ENCODE measurements at regions not wholly inside any gene's neighbourhood (a gene's known extent, or its start where the extent isn't known, plus 50 kb on each side); places are given as distances from the start of the nearest gene placed in this dataset.
A peak's percentile ranks its signal among the peaks of the same experiment; 100 is the strongest.

DNA sequence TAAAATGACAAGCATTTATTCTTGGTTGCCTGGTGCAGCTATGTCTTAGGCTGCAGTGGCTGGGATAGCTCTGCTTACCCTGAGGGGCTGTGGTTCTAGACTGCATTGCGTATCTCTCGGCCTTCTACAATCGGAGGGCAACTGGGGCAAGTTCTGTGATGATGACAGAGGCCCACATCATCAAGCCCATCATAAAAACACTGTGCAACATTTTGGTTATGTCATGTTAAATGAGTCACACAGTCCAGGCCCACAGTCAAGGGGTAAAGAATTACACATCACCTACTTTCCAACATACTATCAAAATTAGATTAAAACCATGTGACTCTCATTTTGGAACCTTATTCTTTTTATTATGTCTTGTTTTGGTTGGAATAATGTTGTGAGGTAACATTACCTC, 120.2 kb upstream of the GUCY1A1 start:
- no peak for TF ChIP-seq CTCF (IDR thresholded peaks at IDR 0.05; ENCODE audit: unreplicated experiment in 3 of 3)

DNA sequence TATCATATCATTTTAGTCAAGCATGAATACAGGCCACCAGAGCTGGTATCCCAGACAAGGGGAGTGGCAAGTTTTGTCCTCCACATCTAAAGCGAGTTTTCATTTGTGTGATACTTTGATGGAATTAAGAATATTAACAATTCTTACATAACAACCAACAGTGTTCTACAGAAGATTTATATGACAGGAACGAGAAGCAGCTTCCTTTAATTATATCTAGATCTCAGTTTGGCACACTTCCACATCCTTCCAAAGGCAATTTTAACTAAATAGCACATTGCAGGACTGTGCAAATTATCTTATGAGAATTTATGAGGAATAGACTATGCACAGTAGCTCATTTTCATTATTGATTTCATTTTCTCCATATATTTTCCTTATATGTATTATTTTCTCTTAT, 121.2 kb upstream of the GUCY1A1 start:
- TF ChIP-seq CTCF (IDR thresholded peaks at IDR 0.05; ENCODE audit: unreplicated experiment in 3 of 3), result no peak
- Mint-ChIP-seq H3K36me3 (ENCODE audit: low read depth) (no peaks in the 10 kb centered on the region), H3K27ac (peak overlapping the region; percentile 44 to 84 (median 68)), H3K27me3 (ENCODE audit: low read depth) (no peaks in the 10 kb centered on the region), H3K4me1 (peaks cover 8% of the 10 kb centered on the region), H3K9me3 (peaks cover 2% of the 10 kb centered on the region), H3K4me3 (no peak overlapping the region)

More for the DNA sequence above, 120.2 kb upstream of the GUCY1A1 start:
- Mint-ChIP-seq H3K9me3 (peaks cover 2% of the 10 kb centered on the region), H3K36me3 (ENCODE audit: low read depth) (no peaks in the 10 kb centered on the region), H3K27me3 (ENCODE audit: low read depth) (no peaks in the 10 kb centered on the region), H3K4me3 (no peak overlapping the region), H3K27ac (no peak overlapping the region), H3K4me1 (peaks cover 8% of the 10 kb centered on the region)

- no peak for TF ChIP-seq CTCF (IDR thresholded peaks at IDR 0.05; ENCODE audit: unreplicated experiment in 3 of 3)
- Mint-ChIP-seq H3K27ac (peak overlapping the region in 1 of 3 experiments; percentile 31), H3K4me1 (peaks cover 8% of the 10 kb centered on the region), H3K9me3 (peaks cover 2% of the 10 kb centered on the region), H3K4me3 (no peak overlapping the region), H3K36me3 (ENCODE audit: low read depth) (no peaks in the 10 kb centered on the region), H3K27me3 (ENCODE audit: low read depth) (no peaks in the 10 kb centered on the region)
Observed at GRCh38 chr4:155544547-155544946, 122.1 kb upstream of the GUCY1A1 start.

DNA sequence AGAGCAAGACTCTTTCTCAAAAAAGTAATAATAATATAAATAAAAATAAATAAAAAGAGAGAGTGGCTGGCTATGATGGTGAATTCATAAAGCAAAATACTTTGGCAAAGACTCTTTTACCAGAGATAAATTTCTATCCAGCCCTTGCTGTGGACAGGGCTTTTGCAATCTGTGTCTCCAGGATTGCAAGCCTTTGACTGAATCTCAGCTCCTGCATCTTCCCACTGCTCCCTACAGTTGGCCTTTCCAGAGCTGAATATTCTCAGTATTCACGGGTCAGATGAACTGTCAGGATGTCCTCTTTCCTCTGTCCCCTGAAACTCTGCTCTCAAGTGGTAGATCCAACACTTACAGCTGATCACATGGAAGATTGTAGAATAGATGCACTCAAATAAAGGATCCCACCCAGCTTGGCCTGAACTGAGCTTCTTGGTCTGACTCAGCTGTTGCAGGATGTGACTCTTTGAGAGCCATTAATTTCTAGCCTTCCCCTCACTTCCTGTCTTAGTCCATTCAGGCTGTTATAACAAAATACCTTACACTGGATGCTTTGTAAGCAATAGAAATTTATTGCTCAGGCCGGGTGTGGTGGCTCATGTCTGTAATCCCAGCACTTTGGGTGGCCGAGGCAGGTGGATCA, 123.4 kb upstream of the GUCY1A1 start:
- TF ChIP-seq CTCF (IDR thresholded peaks at IDR 0.05; ENCODE audit: unreplicated experiment in 3 of 3), result no peak

GRCh38 chr4:155542415-155542814, 124.2 kb upstream of the GUCY1A1 start:
- no peak overlapping the region for H3K27ac Mint-ChIP-seq
- no peak overlapping the region for H3K4me3 Mint-ChIP-seq
- TF ChIP-seq CTCF (IDR thresholded peaks at IDR 0.05; ENCODE audit: unreplicated experiment in 3 of 3), result no peak
- H3K9me3 Mint-ChIP-seq, result peaks cover 2% of the 10 kb centered on the region
- H3K4me1 Mint-ChIP-seq, result peaks cover 8% of the 10 kb centered on the region
- H3K27me3 Mint-ChIP-seq (ENCODE audit: low read depth), result no peaks in the 10 kb centered on the region
- H3K36me3 Mint-ChIP-seq (ENCODE audit: low read depth), result no peaks in the 10 kb centered on the region

More for the DNA sequence above, 123.4 kb upstream of the GUCY1A1 start:
- Mint-ChIP-seq H3K9me3 (peaks cover 2% of the 10 kb centered on the region), H3K27ac (peak overlapping the region in 2 of 3 experiments; percentile 53 to 89), H3K27me3 (ENCODE audit: low read depth) (no peaks in the 10 kb centered on the region), H3K4me1 (peaks cover 8% of the 10 kb centered on the region), H3K4me3 (no peak overlapping the region), H3K36me3 (ENCODE audit: low read depth) (no peaks in the 10 kb centered on the region)

- H3K4me1 Mint-ChIP-seq, result peaks cover 8% of the 10 kb centered on the region
- peaks cover 2% of the 10 kb centered on the region for H3K9me3 Mint-ChIP-seq
- no peaks in the 10 kb centered on the region for H3K27me3 Mint-ChIP-seq (ENCODE audit: low read depth)
- no peak overlapping the region for H3K4me3 Mint-ChIP-seq
- no peaks in the 10 kb centered on the region for H3K36me3 Mint-ChIP-seq (ENCODE audit: low read depth)
- no peak for TF ChIP-seq CTCF (IDR thresholded peaks at IDR 0.05; ENCODE audit: unreplicated experiment in 3 of 3)
- no peak overlapping the region for H3K27ac Mint-ChIP-seq
Observed at GRCh38 chr4:155541716-155542115, 124.9 kb upstream of the GUCY1A1 start.
